Middle frontal gyrus (tissue), 1 donor: ENCODE measurements at regions not wholly inside any gene's neighbourhood (a gene's known extent, or its start where the extent isn't known, plus 50 kb on each side); places are given as distances from the start of the nearest gene placed in this dataset.

ENCODE experiments used
- DNase-seq: peaks from one replicate; pipeline ENCODE4 v3.0.0-alpha.2; 2015; ENCODE audit warnings: low spot score; ENCODE audit errors: extremely low spot score

GRCh38 chr10:78981257-78981969 lies 87.4 kb upstream of the ZMIZ1 start:
- DNase-seq, result no peak

DNA sequence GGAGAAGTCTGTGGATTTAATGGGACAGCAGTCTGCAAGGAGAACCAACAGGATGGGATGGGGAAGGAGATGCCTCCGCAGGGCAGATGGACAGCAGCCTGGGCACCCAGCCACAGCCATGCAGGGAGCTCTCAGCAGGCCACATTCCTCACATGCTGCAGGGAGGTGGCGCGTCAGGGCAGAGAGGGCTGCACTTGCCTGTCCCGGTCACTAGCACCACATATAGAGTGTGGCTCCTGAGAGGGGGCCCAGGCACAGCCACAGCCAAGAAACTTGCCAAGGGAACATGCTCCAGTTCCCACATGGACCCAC lies 86.8 kb upstream of the ZMIZ1 start:
- DNase-seq, result no peak

GRCh38 chr10:78982726-78983125 lies 86.0 kb upstream of the ZMIZ1 start:
- no peak for DNase-seq

DNA sequence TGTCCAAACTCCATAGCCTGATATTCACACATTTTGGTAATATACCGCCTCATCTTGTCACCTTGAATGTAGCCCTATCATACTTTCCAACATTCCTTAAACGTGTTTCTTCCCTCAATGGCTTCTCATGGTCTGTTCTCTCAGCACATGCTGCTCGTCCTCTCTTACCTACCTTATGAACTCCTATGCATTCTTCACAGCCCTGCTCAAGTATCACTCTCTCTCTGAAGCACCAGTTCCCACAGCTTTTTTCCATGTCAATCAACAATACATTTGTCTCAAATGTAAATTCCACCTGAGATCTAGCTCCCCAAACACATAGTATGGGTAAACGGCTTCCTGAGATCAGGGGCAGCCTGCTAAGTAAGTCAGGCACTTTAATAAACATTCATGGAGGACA lies 85.2 kb upstream of the ZMIZ1 start:
- DNase-seq, result no peak

DNA sequence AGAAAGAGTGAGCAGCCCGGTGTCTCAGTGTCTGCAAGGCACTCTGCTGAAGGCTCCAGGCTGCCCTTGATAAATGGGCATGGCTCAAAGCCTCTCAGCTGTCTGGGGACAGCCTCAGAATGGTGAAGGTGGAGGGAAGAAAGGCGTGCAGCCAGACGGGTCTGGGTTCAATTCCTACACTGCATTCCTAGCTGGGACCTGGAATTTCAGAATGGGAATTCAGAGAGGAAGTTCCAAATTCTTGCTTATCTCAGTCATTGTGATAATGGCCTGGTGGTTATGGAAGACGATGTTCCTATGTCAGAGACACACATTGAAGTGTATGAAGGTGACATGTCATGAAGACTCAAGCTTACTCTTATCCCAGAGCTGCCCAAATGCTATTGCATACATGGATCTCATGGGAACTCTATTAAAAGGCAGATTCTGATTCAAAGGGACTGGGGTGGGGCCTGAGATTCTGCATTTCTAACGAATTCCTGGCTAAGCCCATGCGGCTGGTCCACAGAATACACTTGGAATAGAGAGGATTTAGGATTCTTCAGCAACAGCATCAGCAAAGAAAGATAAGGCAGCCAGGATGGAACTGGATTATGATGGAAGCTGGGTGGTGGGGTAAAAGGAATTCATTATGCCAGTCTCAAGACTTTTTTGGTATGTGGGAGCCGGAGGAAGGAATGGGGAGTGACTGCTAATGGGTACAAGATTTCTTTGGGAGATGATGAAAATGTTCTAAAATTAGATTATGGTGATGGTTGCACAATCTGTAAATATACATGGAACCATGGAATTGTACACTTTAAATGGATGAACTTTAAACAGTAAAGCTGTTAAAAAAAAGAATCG lies 82.6 kb upstream of the ZMIZ1 start:
- no peak for DNase-seq

GRCh38 chr10:78991187-78991586 lies 77.6 kb upstream of the ZMIZ1 start:
- no peak for DNase-seq

GRCh38 chr10:78992333-78992732 lies 76.4 kb upstream of the ZMIZ1 start:
- DNase-seq, result no peak

DNA sequence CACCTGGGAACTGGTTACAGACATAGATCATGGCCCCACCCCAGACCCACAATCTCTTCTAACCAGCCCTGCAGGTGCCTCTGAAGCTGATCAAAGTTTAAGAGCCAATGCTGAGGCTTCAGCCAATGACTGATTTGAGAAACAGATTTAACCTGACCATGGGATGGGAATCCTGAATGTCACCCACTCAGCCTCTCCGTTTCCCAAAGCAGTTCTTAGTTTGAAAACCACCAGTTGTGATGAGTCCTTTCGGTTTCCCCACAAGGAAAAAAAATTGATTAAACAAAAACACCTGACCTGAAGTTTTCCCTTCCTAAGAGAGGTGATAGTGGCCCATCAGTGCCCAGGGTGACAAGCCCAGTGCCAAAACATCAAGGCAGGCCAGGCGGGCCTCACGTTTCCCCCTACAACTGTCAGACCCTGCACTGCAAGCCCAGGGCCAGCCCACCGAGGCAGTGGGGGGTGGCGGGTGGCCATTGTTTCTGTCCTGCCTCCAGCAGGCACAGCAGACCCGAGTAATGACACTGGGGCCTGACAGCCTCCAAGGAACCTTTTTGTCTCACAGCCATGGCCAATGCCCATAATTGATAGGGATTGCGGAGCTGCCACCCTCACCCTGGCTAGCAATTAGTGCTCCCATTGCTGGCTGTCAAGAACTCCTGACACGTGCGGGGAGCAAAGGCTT lies 75.4 kb upstream of the ZMIZ1 start:
- DNase-seq, result no peak

- DNase-seq, result no peak
Measured at GRCh38 chr10:78995987-78996791, 72.6 kb upstream of the ZMIZ1 start.

DNA sequence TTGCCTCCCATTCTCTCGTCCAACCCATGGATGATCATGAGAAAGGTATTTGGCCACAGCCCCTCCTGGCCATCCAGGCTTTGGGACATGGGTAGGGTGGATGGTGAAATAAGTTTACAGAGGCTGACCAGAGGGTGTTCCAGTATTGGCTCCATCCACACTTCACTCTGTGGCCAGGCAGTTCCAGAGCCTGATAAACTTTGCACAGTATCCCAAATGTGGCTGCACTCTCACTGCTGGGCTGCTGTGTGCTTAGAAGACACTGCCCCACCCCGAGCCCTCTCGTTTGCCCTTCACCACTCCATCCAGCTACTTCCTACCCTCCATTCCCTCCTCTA lies 72.0 kb upstream of the ZMIZ1 start:
- DNase-seq, result no peak

GRCh38 chr10:78997635-78998618 lies 70.8 kb upstream of the ZMIZ1 start:
- no peak for DNase-seq

- no peak for DNase-seq
Measured at GRCh38 chr10:79001082-79001885, 67.5 kb upstream of the ZMIZ1 start.

- DNase-seq, result no peak
Measured at GRCh38 chr10:79002336-79002735, 66.4 kb upstream of the ZMIZ1 start.

- no peak for DNase-seq
Measured at GRCh38 chr10:79003183-79004100, 65.3 kb upstream of the ZMIZ1 start.

DNA sequence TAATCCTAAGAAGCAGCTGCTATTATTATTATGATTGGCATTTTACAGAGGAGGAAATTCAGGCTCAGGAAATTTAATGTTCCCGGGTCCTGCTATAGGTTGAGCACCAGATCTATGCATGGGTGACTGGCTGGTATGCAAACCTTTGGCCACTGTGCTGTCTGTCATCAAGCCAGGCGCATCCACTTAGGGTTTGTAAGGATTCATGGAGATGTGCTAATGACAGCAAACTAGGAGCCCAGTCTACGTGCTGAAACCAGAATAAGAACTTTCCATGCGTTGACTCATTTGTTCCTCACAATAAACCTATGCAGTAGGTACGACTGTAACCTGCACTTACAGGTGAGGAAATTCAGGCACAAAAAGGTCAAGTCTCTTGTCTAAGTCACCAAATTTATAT lies 64.5 kb upstream of the ZMIZ1 start:
- no peak for DNase-seq

- DNase-seq, result no peak
Measured at GRCh38 chr10:79005126-79005810, 63.5 kb upstream of the ZMIZ1 start.

DNA sequence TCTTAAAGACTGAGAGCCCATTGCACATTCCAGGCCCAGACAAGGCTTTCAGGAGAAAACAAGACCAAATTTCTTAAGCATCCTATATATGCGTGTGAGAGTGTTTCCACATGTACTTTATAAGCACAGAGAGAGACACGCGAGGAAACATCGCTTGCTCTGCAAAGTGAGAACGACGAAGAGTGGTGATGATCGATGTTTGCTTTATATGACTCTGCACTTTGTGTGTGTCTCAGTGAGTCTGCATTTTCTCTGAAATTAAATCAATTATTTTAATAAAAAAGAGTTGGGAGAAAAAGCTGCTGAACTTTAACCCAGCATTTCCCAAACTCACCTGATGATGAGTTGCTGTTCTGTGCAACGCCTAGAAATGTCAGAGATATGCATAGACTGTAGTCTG lies 61.7 kb upstream of the ZMIZ1 start:
- DNase-seq, result no peak
